ENCODE measurements at regions not wholly inside any gene's neighbourhood (a gene's known extent, or its start where the extent isn't known, plus 50 kb on each side); places are given as distances from the start of the nearest gene placed in this dataset.

DNA sequence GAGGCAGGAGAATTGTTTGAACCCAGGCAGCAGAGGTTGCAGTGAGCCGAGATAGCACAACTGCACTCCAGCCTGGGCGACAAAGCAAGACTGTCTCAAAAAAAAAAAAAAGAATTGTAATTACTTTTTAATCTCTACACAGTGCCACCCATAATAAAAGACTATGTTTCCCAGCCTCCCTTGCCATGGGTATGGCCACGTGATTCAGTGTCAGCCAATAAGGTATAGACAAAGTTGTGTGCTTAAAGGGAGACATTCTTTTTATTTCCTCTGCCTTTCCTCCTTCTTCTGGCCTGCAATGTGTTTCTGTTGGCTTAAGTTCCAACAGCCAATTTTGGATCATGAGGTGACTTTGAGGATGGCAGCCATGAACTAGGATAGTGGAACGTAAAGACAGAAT lies 406.9 kb downstream of the LNPK start:
- TF ChIP-seq POLR2A (IDR thresholded peaks at IDR 0.05; ENCODE audit: borderline replicate concordance, extremely low read depth, insufficient read depth, insufficient read length) (no peak), CTCF (IDR thresholded peaks at IDR 0.05 in 2 of 3, conservative IDR thresholded peaks at IDR 0.05 in 1 of 3; ENCODE audit: borderline replicate concordance in 1 of 3, insufficient read depth in 1 of 3, low read depth in 2 of 3, low read length in 2 of 3) (no peak)
- TF ChIP-seq, protein P1, sequence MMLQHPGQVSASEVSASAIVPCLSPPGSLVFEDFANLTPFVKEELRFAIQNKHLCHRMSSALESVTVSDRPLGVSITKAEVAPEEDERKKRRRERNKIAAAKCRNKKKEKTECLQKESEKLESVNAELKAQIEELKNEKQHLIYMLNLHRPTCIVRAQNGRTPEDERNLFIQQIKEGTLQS (IDR thresholded peaks at IDR 0.05): no peak
